ENCODE measurements at regions not wholly inside any gene's neighbourhood (a gene's known extent, or its start where the extent isn't known, plus 50 kb on each side); places are given as distances from the start of the nearest gene placed in this dataset.
"Not testable (repeated sequence)": the region's sequence is repeated elsewhere in the genome, so short reads cannot be mapped to it uniquely, and the experiment has no call there.

GRCh38 chr5:44756097-44756496 is 52.6 kb upstream of the MRPS30 start:
- DNase-seq: not testable (repeated sequence)

GRCh38 chr5:44747396-44747795 is 61.4 kb upstream of the MRPS30 start:
- DNase-seq: no peak

GRCh38 chr5:44740660-44741059 is 68.1 kb upstream of the MRPS30 start:
- no peak for DNase-seq

- no peak for DNase-seq
Measured at GRCh38 chr5:44729536-44729935, 79.2 kb upstream of the MRPS30 start.

- no peak for DNase-seq
Measured at GRCh38 chr5:44727100-44727499, 81.6 kb upstream of the MRPS30 start.

DNA sequence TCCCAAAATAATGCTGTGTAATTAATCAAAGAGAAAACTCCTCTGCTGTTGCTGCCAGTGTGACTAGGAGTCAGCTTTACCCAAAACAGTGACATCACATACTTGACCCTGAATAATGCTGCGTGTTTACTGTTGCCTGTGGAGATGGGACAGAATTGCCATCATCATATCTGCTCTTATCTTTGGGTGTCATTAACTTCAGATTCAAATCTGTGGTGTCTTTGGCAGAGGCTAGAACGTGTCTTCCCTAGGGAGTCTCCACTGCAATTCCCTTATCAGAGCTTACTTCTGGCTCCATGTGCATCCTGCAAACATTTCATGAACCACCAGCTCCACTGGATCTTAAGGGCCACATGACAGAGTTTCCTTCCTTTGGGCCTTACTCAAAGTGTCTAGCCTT is 88.9 kb upstream of the MRPS30 start:
- DNase-seq: no peak

GRCh38 chr5:44714871-44715561 is 93.7 kb upstream of the MRPS30 start:
- no peak for DNase-seq

GRCh38 chr5:44713446-44713845 is 95.3 kb upstream of the MRPS30 start:
- DNase-seq: no peak

DNA sequence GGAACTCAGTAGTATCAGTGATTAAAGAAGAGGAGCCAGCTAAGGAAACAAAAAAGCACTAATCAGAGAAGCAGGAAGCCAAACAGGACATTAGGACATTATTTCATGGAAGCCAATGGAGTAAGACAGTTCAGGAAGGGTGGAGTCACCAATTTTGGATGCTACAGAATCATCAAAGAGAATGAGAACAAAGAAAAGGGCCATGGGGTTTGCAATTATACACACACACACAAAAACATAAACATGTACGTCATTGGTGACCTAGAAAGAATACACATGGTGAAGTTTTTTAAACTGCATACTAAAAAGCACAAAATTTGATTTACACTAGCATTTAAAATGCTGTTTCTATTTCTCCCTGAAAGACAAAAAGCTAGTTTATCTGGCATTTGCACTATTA is 96.8 kb upstream of the MRPS30 start:
- DNase-seq: no peak

- no peak for DNase-seq
Measured at GRCh38 chr5:44708602-44709001, 100.1 kb upstream of the MRPS30 start.

DNA sequence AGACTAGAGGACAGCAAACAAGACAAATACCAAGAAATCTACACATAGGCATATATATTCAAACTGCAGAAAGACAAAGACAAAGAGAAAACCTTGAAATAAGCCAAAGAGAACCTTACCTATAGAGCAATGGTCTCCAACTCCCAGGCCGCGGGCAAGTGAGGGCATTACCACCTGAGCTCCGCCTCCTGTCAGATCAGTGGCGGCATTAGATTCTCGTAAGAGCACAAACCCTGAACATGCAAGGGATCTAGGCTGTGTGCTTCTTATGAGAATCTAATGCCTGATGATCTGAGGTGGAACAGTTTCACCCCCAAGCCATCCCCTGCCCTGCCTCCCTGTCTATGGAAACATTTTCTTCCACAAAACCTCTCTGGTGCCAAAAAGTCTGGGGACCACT is 101.0 kb upstream of the MRPS30 start:
- no peak for DNase-seq

GRCh38 chr5:44697025-44697424 is 111.7 kb upstream of the MRPS30 start:
- no peak for DNase-seq

DNA sequence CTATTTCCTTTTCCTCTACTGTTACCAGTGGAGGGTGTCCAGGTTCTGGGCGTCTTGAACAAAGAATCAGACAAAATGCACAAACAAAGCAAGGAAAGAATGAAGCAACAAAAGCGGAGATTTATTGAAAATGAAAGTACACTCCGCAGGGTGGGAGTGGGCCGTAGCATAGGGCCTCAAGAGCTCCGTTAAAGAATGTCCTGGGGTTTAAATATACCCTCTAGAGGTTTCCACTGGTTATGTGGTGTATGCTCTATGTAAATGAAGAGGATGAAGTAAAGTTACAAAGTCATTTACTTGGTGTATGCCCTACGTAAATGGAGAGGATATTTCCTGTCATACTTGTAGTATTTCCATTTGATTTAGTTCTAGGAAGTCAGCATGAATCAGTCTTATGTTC is 113.5 kb upstream of the MRPS30 start:
- no peak for DNase-seq

GRCh38 chr5:44691802-44692201 is 116.9 kb upstream of the MRPS30 start:
- DNase-seq: no peak

- no peak for DNase-seq
Measured at GRCh38 chr5:44681906-44682305, 126.8 kb upstream of the MRPS30 start.

GRCh38 chr5:44679214-44679613 is 129.5 kb upstream of the MRPS30 start:
- DNase-seq: no peak

GRCh38 chr5:44675296-44675695 is 133.5 kb upstream of the MRPS30 start:
- no peak for DNase-seq

DNA sequence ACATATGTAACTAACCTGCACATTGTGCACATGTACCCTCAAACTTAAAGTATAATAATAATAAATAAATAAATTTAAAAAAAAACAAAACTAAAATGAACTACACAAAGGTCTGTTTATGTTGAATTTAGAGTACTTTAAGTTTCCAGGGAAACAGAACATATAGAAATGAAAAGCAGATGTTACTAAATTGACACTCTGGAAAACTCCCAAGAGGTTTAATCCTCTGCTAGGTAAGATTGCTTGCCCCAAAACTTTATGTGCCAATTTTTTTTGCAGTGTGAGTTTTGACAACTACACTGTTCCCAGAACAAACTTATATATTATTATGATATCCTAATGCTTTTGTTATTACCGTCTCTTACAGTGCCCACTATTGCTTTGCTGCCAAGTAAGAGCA is 134.3 kb upstream of the MRPS30 start:
- no peak for DNase-seq

GRCh38 chr5:44668471-44668870 is 140.3 kb upstream of the MRPS30 start:
- DNase-seq: not testable (repeated sequence)

DNA sequence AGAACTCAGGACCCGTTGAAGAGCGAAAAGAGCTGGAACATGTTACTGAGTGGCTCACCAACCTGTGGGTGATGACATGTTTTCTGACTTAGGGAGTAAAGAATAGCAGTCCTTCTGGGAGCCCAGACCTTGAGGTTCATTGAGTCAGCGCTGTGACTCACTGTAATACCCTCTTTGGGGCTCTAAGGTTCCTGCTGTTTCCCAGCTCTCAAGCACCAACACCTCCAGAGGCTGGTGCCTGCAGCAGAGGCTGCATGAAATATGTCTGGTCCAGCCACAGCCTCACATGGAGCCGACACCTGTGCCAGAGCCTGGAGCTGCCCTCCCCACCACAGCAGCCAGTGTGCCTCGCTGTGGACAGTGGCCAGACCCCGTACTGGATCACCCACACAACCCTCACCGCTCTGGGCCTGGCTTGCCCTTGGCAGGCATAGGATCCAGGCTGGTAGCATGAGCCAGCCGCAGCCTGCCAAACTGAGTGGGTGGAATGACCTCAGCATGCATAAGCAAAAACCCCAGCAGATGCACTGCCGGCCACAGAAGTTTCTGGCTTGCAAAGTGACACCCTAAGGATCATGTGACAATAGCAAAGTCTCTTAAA is 143.5 kb upstream of the MRPS30 start:
- no peak for DNase-seq

DNA sequence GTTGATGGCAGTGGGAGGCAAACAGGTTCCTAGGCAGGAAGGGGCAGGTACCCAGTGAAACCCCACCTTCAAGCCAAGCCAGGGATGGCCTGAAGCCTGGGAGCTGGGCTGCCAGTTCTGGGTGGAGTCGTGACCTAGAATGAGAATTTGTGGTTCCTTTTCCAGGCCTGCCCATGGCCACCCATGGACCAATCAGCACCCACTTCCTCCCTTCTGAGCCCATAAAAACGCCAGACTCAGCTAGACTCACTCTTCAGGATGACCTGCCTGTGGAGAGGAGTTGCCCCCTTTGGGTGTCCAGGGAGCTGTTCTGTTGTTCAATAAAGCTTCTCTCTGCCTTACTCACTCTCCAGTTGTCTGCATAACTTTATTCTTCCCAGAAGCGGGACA is 144.0 kb upstream of the MRPS30 start:
- no peak for DNase-seq

DNA sequence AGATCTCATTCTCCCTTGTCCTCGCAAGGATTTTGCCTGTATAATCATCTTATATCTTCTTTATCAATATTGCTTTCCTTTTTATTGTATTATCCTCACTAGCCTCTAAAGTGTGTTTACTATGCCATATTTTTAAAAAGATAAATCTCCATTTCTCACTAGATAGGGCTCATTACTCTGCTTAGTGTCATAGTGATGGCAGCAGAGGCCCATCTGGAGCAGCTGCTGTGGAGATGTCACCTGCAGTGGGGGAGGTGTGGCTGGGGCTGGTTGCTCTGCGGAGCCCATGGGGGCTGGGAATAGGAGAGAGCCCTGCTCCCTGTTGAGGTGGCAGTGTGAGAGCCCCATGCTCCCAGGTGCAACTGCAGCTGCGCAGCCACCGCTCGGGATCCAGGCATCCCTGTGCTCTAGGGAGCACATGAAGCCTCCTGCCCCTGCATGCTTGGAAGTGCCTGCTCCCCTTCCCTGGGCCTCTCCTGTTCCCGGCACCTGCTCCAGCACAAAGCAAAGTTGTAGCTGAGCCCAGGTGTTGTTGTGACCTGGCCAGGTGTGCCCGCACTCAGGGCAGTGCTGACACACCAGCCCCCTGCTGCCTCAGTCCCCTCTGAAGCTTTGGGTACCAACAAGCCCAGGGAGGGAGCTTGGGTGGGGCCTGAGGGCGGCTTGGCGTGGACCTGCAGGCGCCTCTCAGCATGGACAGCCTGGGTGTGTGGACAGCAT is 144.6 kb upstream of the MRPS30 start:
- no peak for DNase-seq

DNA sequence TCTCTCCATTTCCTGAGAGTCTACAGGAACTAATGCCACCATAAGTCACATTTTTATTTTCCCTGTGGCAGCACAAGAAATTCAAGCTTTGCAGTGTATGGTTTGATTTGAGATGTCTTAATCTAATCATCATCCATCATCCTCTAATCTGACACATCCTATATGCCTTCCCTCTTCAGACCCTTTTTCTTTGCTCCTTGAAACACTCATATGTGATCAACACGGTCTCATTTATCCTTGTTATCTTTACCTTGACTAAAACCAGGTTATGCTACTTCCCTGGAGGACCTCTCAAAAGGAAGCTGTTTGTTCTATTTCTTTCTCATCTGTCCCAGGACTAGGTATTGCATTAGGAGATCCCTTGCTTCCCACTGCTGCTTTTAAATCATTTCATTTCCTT is 146.9 kb upstream of the MRPS30 start:
- no peak for DNase-seq

- no peak for DNase-seq
Measured at GRCh38 chr5:44660251-44660650, 148.5 kb upstream of the MRPS30 start.
